Cerebellar cortex (tissue), 1 donor: ENCODE measurements at regions not wholly inside any gene's neighbourhood (a gene's known extent, or its start where the extent isn't known, plus 50 kb on each side); places are given as distances from the start of the nearest gene placed in this dataset.
"Not testable (repeated sequence)": the region's sequence is repeated elsewhere in the genome, so short reads cannot be mapped to it uniquely, and the experiment has no call there.

Experiments
- DNase-seq: peaks from one replicate; pipeline ENCODE4 v3.0.0-alpha.2; 2015; ENCODE audit warnings: low spot score

GRCh38 chr3:145906755-145907154, 254.2 kb downstream of the PLOD2 start:
- no peak for DNase-seq

- DNase-seq, result no peak
Observed at GRCh38 chr3:145911016-145911415, 250.0 kb downstream of the PLOD2 start.

- no peak for DNase-seq
Observed at GRCh38 chr3:145915787-145916186, 245.2 kb downstream of the PLOD2 start.

DNA sequence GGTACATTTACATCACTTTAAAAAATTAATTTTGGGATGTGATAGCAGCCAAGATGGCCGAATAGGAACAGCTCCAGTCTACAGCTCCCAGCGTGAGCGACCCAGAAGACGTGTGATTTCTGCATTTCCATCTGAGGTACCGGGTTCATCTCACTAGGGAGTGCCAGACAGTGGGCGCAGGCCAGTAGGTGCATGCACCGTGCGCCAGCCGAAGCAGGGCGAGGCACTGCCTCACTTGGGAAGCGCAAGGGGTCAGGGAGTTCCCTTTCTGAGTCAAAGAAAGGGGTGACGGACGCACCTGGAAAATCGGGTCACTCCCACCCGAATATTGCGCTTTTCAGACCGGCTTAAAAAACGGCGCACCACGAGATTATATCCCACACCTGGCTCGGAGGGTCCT, 233.2 kb downstream of the PLOD2 start:
- DNase-seq, result not testable (repeated sequence)

- DNase-seq, result no peak
Observed at GRCh38 chr3:145936971-145937370, 224.0 kb downstream of the PLOD2 start.

GRCh38 chr3:145939431-145939830, 221.6 kb downstream of the PLOD2 start:
- no peak for DNase-seq

DNA sequence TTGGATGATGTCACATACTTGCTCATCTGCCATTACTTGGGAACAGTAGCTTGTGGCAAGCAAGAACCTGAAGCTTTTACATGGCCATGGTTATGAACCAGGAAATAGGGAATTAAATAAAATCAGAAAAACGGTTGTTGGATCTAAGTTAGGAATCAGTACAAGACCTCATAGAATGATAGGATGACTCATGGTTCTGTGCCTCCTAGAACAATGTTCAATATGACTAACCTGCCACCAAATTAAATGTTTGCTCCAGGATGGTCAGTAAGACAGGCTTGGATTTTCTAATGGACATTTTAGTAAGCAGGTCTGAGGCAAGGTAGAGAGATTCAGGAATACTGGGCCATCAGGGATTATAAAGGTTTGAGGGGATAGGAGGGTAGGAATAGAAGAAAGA, 218.9 kb downstream of the PLOD2 start:
- no peak for DNase-seq

GRCh38 chr3:145943952-145944351, 217.0 kb downstream of the PLOD2 start:
- DNase-seq, result no peak

DNA sequence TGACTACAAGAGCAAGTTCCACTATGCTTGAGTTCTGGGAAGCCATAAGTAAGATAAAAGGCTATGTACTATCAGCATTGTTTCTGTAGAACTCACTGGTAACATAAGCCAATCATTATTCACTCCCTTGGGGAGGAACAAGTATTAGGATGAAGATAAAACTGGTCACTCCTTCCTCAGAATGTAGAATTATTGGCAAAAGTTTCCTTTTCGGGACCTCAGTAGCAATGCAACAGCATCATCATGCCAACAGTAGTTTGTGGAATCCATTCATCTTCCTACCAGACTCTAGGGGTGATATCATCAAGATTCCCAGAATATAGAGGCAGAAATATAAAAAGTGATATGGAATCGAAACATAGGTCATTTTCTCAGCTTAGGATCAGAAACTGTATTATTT, 209.5 kb downstream of the PLOD2 start:
- DNase-seq, result no peak

DNA sequence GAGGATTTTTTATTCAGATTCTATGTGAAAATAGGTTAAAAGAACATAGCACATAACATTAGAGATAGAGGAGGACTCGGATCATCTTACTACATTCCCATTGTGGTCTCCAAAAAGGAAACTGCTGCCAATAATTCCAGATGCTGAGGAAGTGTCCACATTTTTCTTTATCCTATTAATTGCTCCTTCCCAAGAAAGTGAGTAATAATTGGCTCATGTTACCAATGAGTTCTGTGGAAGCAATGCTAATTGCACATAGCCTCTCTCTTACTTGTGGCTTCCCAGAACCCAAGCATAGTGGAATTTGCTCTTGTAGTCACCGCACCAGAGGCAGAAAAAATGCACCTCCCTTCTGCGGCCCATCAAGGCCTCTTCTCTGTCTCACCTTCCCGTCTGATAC, 208.4 kb downstream of the PLOD2 start:
- DNase-seq, result no peak

- DNase-seq, result no peak
Observed at GRCh38 chr3:145953316-145953715, 207.7 kb downstream of the PLOD2 start.

- no peak for DNase-seq
Observed at GRCh38 chr3:145959457-145960088, 201.4 kb downstream of the PLOD2 start.

DNA sequence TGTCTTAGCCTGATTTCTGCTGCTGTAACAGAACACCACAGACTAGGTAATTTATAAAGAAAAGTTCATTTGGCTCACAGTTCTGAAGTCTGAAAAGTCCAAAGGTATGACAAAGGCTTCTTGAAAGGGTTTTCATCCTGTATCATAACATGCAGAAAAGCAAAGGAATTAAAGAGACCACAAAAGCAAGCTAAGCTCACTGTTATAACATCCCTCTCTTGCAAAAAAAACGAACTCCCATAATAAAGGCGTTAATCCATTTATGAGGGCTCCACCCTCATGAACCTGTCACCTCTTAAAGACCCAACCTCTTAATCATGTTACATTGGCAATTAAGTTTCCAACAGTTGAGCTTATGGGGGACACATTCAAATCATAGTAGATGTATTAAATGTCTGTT, 197.9 kb downstream of the PLOD2 start:
- DNase-seq, result no peak

DNA sequence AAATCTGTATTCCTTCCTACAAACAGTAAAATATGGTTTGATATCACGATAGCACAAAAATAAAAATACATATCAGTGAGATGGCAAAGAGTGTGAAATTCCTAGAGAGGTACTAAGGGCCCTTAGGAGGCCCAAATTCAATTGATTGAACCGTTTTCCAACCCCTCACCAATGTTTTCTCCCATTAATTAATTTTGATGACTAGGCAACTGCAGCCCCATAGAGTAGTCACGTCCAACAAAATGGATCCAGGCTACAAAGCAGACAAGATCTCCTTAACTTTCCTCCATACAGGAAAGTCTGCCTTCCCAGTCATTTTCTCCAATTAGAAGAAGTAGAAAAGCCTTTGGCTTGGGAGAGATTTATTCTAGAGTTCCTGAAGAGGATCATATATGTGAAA, 193.9 kb downstream of the PLOD2 start:
- DNase-seq, result no peak

GRCh38 chr3:145971186-145971585, 189.8 kb downstream of the PLOD2 start:
- DNase-seq, result no peak

GRCh38 chr3:145972851-145973250, 188.1 kb downstream of the PLOD2 start:
- no peak for DNase-seq

- DNase-seq, result no peak
Observed at GRCh38 chr3:145981056-145981455, 179.9 kb downstream of the PLOD2 start.

DNA sequence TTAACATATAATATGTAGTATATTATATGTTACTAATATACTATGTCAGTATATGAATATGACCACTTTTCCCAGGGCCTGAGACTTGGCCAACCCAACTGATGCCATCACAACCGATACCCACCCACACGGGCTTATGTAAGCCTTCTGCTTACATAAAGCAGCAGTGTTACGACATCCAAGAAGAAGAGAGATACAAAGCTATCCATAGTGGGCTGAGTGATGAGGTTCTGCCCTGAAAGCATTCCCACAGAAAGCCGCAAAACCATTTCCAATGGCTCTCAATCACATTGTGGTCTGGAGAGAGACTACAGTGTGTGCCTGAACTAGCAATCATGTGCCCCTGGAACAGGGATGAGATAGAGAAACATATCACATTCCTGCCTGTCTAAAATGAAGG, 177.9 kb downstream of the PLOD2 start:
- no peak for DNase-seq
